HepG2 (cell line): ENCODE measurements at regions not wholly inside any gene's neighbourhood (a gene's known extent, or its start where the extent isn't known, plus 50 kb on each side); places are given as distances from the start of the nearest gene placed in this dataset.

Source experiments
- ATAC-seq: fragments of 200-7000 bp; cut with Tn5 transposase; 3 replicates; pipeline ENCODE4 v1.9.1; 2020; ENCODE audit warnings: mild to moderate bottlenecking, moderate library complexity
- BruUV-seq: library from RNA; stranded (reverse); fragments of 400-500 nt; replicated peaks from 2 replicates; lab custom pipeline; 2021; lab: Mats Ljungman, UMichigan
- CTCF ChIA-PET: fragments of 300-600 bp; formaldehyde crosslinking; extraction: SDS; loops from one replicate; lab custom pipeline; 2021; ENCODE audit warnings: low total read pairs, inconsistent platforms, low intra/inter-chr PET ratio; lab: Yijun Ruan, JAX
- POLR2A ChIA-PET: fragments of 350-600 bp; sonication (Branson Sonifier 250); formaldehyde crosslinking; loops from one replicate; lab custom pipeline; 2020; ENCODE audit warnings: antibody characterized with exemption, inconsistent platforms; lab: Yijun Ruan, JAX
- DNase-seq: peaks from one replicate; pipeline ENCODE4 v3.0.0-alpha.2; 2015; ENCODE audit warnings: low spot score
- FAIRE-seq: peaks from 3 replicates; lab custom pipeline; 2011; peaks lifted over from hg19 to GRCh38; lab: Jason Lieb, UNC
- H2AFZ ChIP-seq: one replicate; pipeline ENCODE4 v1.6.1; 2011; ENCODE audit warnings: low read length, inconsistent platforms
- H3K27ac ChIP-seq: fragments of 300-600 bp; 3 replicates; pipeline ENCODE4 v1.8.0; 2011; ENCODE audit warnings: mixed run types, mild to moderate bottlenecking, mixed read lengths, low read length, inconsistent platforms; ENCODE audit not compliant: insufficient read depth; ENCODE audit errors: extremely low read length
- H3K27me3 ChIP-seq, 2 experiments: fragments of 200-600 bp in 1 of 2; 2 replicates in 1 of 2; 3 replicates in 1 of 2; pipeline versions ENCODE4 v1.6.0 to v1.8.0; 2011; ENCODE audit warnings: low read length in 2 of 2, mild to moderate bottlenecking in 2 of 2, moderate library complexity in 2 of 2, inconsistent platforms in 1 of 2; ENCODE audit not compliant: insufficient read depth in 2 of 2, control insufficient read depth in 1 of 2
- H3K36me3 ChIP-seq, 2 experiments: fragments of 200-600 bp in 1 of 2; replicated peaks in 1 of 2; 2 replicates in 1 of 2; 3 replicates in 1 of 2; pipeline versions ENCODE4 v1.5.1 to v1.8.0; 2011; ENCODE audit warnings: low read length in 2 of 2, inconsistent platforms in 1 of 2; ENCODE audit not compliant: insufficient read depth in 2 of 2, control insufficient read depth in 1 of 2
- H3K4me1 ChIP-seq: 2 replicates; pipeline ENCODE4 v1.5.1; 2012; ENCODE audit warnings: low read length, inconsistent platforms; ENCODE audit not compliant: insufficient read depth
- H3K4me2 ChIP-seq: 2 replicates; pipeline ENCODE4 v1.6.0; 2011; ENCODE audit warnings: low read depth, low read length, inconsistent platforms
- H3K4me3 ChIP-seq, 3 experiments: fragments of 200-600 bp in 1 of 3; sonication (generic), shearing (Covaris generic) in 1 of 3; replicated peaks in 1 of 3; 2 replicates each; pipeline ENCODE4 v1.5.1; 2011 to 2016; ENCODE audit warnings: low read length in 3 of 3, inconsistent platforms in 2 of 3, low read depth in 2 of 3, mild to moderate bottlenecking in 2 of 3, control low read depth in 1 of 3, mixed read lengths in 1 of 3; ENCODE audit not compliant: insufficient read depth in 1 of 3
- H3K79me2 ChIP-seq: one replicate; pipeline ENCODE4 v1.6.1; 2011; ENCODE audit warnings: low read length, inconsistent platforms; ENCODE audit not compliant: insufficient read depth
- H3K9ac ChIP-seq: 2 replicates; pipeline ENCODE4 v1.6.0; 2011; ENCODE audit warnings: mild to moderate bottlenecking, low read depth, low read length, inconsistent platforms; ENCODE audit not compliant: insufficient read depth
- H3K9me3 ChIP-seq: 2 replicates; pipeline ENCODE4 v1.5.1; 2012; ENCODE audit warnings: mild to moderate bottlenecking, low read length
- H4K20me1 ChIP-seq: 2 replicates; pipeline ENCODE4 v1.6.0; 2011; ENCODE audit warnings: inconsistent platforms, mild to moderate bottlenecking, low read length, moderate library complexity; ENCODE audit not compliant: insufficient read depth
- CHD4 ChIP-seq: fragments of 200-600 bp; sonication (generic); IDR thresholded peaks from 2 replicates; pipeline ENCODE4 v1.7.0; 2017; ENCODE audit warnings: mild to moderate bottlenecking, low read length, borderline replicate concordance
- MIXL1 ChIP-seq: IDR thresholded peaks from 2 replicates; pipeline ENCODE4 v1.6.1; 2016
- PHF20 ChIP-seq: sonication (generic); formaldehyde crosslinking; IDR thresholded peaks from 2 replicates; pipeline ENCODE4 v1.5.0; 2020; ENCODE audit warnings: mild to moderate bottlenecking, missing genetic modification reagents
- RCOR2 ChIP-seq: IDR thresholded peaks from 2 replicates; pipeline ENCODE4 v1.6.1; 2016; ENCODE audit warnings: missing biosample characterization, missing genetic modification reagents
- SIX1 ChIP-seq: sonication (generic); formaldehyde crosslinking; IDR thresholded peaks from 2 replicates; pipeline ENCODE4 v1.4.0; 2020; ENCODE audit warnings: missing genetic modification reagents, borderline replicate concordance
- SRSF9 ChIP-seq: fragments of 200-400 bp; formaldehyde crosslinking; IDR thresholded peaks from 2 replicates; pipeline ENCODE4 v1.6.1; 2018; ENCODE audit warnings: borderline replicate concordance, mild to moderate bottlenecking, low read depth, low read length; ENCODE audit not compliant: insufficient read depth, poor library complexity, severe bottlenecking
- WIZ ChIP-seq: sonication (generic); formaldehyde crosslinking; IDR thresholded peaks from 2 replicates; pipeline ENCODE4 v1.5.1; 2020; ENCODE audit warnings: mild to moderate bottlenecking, missing genetic modification reagents
- ZNF121 ChIP-seq: sonication (generic); formaldehyde crosslinking; IDR thresholded peaks from 2 replicates; pipeline ENCODE4 v1.5.0; 2020; ENCODE audit warnings: mild to moderate bottlenecking, missing genetic modification reagents
- ZNF180 ChIP-seq: sonication (generic); formaldehyde crosslinking; IDR thresholded peaks from 2 replicates; pipeline ENCODE4 v1.4.0; 2020; ENCODE audit warnings: low read depth, missing genetic modification reagents, borderline replicate concordance
- WGBS: methylation state at CpG from one replicate; pipeline ENCODE4 v1.1.6; 2017; ENCODE audit warnings: low lambda C conversion rate; 5-methylcytosine and 5-hydroxymethylcytosine counted together
- in situ Hi-C: cut with HindIII; loops from 2 replicates; pipeline ENCODE4 v1.10.0; 2017; ENCODE audit warnings: low pct_unique_long_range_greater_than_20kb; ENCODE audit not compliant: extremely low pct_ligation_motif_present
- intact Hi-C: fragments of 100-400 bp; cut with micrococcal nuclease; formaldehyde crosslinking; loops from one replicate; pipeline ENCODE4 v1.10.0; 2022; ENCODE audit not compliant: unreplicated experiment

GRCh38 chr2:187917535-187917934 is 363.3 kb upstream of the TFPI start:
- Histone ChIP-seq H3K9ac (no peak overlapping the region), H3K4me3 (no peak overlapping the region), H3K4me2 (no peak overlapping the region), H3K27me3 (no peaks in the 10 kb centered on the region), H3K27ac (no peak overlapping the region), H2AFZ (no peak overlapping the region), H3K4me1 (no peaks in the 10 kb centered on the region), H3K79me2 (no peaks in the 10 kb centered on the region), H4K20me1 (no peaks in the 10 kb centered on the region; the same call in 1 of the 2 replicates), H3K9me3 (no peaks in the 10 kb centered on the region), H3K36me3 (no peaks in the 10 kb centered on the region)
- intact Hi-C loops: no loop called here
- CTCF ChIA-PET: no interaction called here
- no peak for FAIRE-seq
- no TSS peak for BruUV-seq
- in situ Hi-C loops: no loop called here
- DNase-seq: no peak
- no peak for TF ChIP-seq SIX1 (CRISPR knock-in tag)
- TF ChIP-seq MIXL1 (CRISPR knock-in tag): no peak
- no peak for TF ChIP-seq RCOR2
- TF ChIP-seq PHF20 (CRISPR knock-in tag): no peak
- TF ChIP-seq ZNF121 (CRISPR knock-in tag): no peak
- no peak for TF ChIP-seq SRSF9
- POLR2A ChIA-PET: no interaction called here
- no peak for ATAC-seq

GRCh38 chr2:187918996-187919821 is 365.0 kb upstream of the TFPI start:
- intact Hi-C loops (no loop called here), in situ Hi-C loops (no loop called here)
- H3K4me3 ChIP-seq: no peak overlapping the region
- no peaks in the 10 kb centered on the region for H3K9me3 ChIP-seq
- H3K9ac ChIP-seq: no peak overlapping the region
- DNase-seq: no peak
- H3K27ac ChIP-seq: no peak overlapping the region
- no peak overlapping the region for H2AFZ ChIP-seq
- ChIA-PET POLR2A (no interaction called here), CTCF (no interaction called here)
- BruUV-seq: no TSS peak
- no peak for FAIRE-seq
- no peaks in the 10 kb centered on the region for H3K4me1 ChIP-seq
- no peaks in the 10 kb centered on the region for H4K20me1 ChIP-seq
- 6% methylated on average over 4 of the region's 4 CpGs for WGBS
- no peak for ATAC-seq
- no peaks in the 10 kb centered on the region for H3K27me3 ChIP-seq
- H3K36me3 ChIP-seq: no peaks in the 10 kb centered on the region
- TF ChIP-seq CHD4 (no peak), WIZ (CRISPR knock-in tag) (no peak), ZNF180 (no peak)
- no peak overlapping the region for H3K4me2 ChIP-seq
- H3K79me2 ChIP-seq: no peaks in the 10 kb centered on the region
